Activated CD4-positive, alpha-beta memory T cell treated with anti-CD3 and anti-CD28 coated beads for 36 hours (primary cell): ENCODE measurements at regions not wholly inside any gene's neighbourhood (a gene's known extent, or its start where the extent isn't known, plus 50 kb on each side); places are given as distances from the start of the nearest gene placed in this dataset.
"Not testable (repeated sequence)": the region's sequence is repeated elsewhere in the genome, so short reads cannot be mapped to it uniquely, and the experiment has no call there.

Experiments used
- CTCF ChIA-PET: fragments of 350-600 bp; sonication (Branson Sonifier 250); formaldehyde crosslinking; loops from one replicate; lab custom pipeline; 2021; ENCODE audit warnings: antibody characterized with exemption, inconsistent platforms; lab: Charles Lee
- POLR2A ChIA-PET: fragments of 350-600 bp; sonication (Branson Sonifier 250); formaldehyde crosslinking; loops from one replicate; lab custom pipeline; 2021; ENCODE audit warnings: antibody characterized with exemption; lab: Charles Lee
- DNase-seq: peaks from one replicate; pipeline ENCODE4 v3.0.0-alpha.2; 2020
- H3K27ac Mint-ChIP-seq: one replicate; pipeline ENCODE4 v1.8.0; 2021; ENCODE audit warnings: mixed read lengths
- H3K27me3 Mint-ChIP-seq: one replicate; pipeline ENCODE4 v1.8.0; 2021; ENCODE audit warnings: mixed read lengths
- H3K36me3 Mint-ChIP-seq: one replicate; pipeline ENCODE4 v1.8.0; 2021; ENCODE audit warnings: mixed read lengths
- H3K4me1 Mint-ChIP-seq: one replicate; pipeline ENCODE4 v1.8.0; 2021; ENCODE audit warnings: low read depth, mixed read lengths
- H3K4me3 Mint-ChIP-seq: one replicate; pipeline ENCODE4 v1.8.0; 2021; ENCODE audit warnings: mild to moderate bottlenecking, mixed read lengths
- H3K9me3 Mint-ChIP-seq: one replicate; pipeline ENCODE4 v1.8.0; 2021; ENCODE audit warnings: mixed read lengths
- intact Hi-C: fragments of 100-400 bp; cut with micrococcal nuclease; formaldehyde crosslinking; loops from one replicate; pipeline ENCODE4 v1.15.1; 2023

DNA sequence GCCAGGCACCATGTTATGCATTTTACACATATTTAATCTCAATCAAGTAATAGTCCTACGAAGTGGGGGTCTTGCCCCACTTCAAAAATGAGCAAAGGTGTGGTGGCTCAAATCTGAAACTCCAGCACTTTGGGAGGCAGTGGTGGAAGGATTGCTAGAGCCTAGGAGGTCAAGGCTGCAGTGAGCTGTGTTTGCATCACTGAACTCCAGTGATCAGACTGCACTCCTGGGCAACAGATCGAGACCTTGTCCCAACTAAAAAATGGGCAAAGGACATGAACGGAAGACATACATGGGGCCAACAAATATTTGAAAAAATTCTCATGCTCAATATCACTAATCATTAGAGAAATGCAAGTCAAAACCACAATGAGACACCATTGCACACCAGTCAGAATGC is 116.3 kb upstream of the NBPF8 start:
- H3K4me3 Mint-ChIP-seq, DNase-seq, H3K9me3 Mint-ChIP-seq, H3K27ac Mint-ChIP-seq, H3K36me3 Mint-ChIP-seq, H3K27me3 Mint-ChIP-seq, intact Hi-C loops, H3K4me1 Mint-ChIP-seq, CTCF ChIA-PET, POLR2A ChIA-PET: not testable (repeated sequence)

DNA sequence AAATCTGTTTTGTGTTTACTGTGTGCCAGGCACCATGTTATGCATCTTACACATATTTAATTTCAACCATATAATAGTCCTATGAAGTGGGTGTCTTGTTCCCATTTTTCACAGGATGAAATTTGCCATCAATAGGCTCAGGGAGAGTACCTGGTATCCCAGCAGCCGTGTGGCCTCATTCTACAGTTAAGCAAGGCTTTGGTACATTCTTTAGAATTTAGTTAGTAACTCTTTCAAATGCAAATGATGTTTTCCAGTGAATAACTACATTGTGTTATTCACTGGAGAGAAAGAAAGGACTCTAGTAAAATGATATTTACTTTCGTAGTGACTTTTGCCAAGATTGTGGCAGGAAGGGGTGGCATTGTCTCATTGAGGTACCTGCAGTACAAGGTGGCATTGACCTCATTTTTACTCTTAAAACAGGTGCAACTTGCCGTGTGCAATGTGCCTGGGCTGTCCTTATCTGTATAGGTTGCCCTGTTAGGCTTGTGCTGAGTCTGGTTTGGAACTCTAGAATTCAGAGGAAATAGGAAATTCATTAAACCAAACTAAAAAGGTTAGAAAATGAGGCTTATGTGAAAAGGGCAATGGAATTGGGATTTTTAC is 117.4 kb upstream of the NBPF8 start:
- intact Hi-C loops, POLR2A ChIA-PET, H3K4me1 Mint-ChIP-seq, CTCF ChIA-PET, H3K4me3 Mint-ChIP-seq, DNase-seq, H3K27ac Mint-ChIP-seq, H3K27me3 Mint-ChIP-seq, H3K9me3 Mint-ChIP-seq, H3K36me3 Mint-ChIP-seq: not testable (repeated sequence)

DNA sequence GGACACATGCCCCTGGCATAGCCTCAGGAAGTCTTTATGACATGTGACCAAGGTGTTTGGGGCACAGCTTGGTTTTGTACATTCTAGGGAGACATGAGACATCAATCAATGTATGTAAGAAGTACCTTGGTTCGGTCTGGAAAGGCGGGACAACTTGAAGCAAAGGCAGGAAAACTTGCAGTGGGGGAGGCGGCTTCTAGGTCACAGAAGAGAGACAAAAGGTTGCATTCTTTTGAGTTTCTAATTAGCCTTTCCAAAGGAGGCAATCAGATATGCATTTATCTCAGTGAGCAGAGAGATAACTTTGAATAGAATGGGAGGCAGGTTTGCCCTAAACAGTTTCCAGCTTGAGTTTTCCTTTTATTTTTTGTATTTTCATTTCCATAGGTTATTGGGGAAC is 113.8 kb upstream of the SEC22B start:
- H3K9me3 Mint-ChIP-seq, POLR2A ChIA-PET, H3K4me1 Mint-ChIP-seq, DNase-seq, H3K36me3 Mint-ChIP-seq, H3K27me3 Mint-ChIP-seq, H3K4me3 Mint-ChIP-seq, H3K27ac Mint-ChIP-seq, CTCF ChIA-PET, intact Hi-C loops: not testable (repeated sequence)

DNA sequence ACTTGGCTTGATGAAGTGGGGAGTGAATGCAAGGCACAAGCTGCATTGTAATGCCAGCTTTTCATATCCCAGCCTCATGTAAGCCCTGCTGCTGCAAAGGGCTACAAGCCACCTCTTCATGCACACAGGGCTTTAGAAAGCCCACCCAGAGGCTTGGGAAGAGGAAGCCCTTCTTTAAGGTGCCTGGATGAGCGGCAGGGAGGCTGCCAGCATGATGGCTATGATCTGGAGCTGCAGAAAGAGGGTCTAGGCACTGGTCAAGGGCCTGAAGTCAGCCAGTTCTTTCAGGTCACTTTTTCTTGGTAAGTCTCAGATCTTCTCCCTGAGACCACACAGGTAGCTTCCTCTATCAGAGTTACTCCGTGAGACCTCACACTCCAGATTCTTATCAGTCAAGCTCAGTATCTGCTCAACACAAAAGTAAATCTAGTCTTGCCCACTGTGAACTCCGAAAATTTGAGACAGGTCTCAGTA is 113.3 kb upstream of the SEC22B start:
- H3K9me3 Mint-ChIP-seq, CTCF ChIA-PET, DNase-seq, H3K27me3 Mint-ChIP-seq, H3K4me1 Mint-ChIP-seq, intact Hi-C loops, H3K27ac Mint-ChIP-seq, H3K4me3 Mint-ChIP-seq, POLR2A ChIA-PET, H3K36me3 Mint-ChIP-seq: not testable (repeated sequence)

DNA sequence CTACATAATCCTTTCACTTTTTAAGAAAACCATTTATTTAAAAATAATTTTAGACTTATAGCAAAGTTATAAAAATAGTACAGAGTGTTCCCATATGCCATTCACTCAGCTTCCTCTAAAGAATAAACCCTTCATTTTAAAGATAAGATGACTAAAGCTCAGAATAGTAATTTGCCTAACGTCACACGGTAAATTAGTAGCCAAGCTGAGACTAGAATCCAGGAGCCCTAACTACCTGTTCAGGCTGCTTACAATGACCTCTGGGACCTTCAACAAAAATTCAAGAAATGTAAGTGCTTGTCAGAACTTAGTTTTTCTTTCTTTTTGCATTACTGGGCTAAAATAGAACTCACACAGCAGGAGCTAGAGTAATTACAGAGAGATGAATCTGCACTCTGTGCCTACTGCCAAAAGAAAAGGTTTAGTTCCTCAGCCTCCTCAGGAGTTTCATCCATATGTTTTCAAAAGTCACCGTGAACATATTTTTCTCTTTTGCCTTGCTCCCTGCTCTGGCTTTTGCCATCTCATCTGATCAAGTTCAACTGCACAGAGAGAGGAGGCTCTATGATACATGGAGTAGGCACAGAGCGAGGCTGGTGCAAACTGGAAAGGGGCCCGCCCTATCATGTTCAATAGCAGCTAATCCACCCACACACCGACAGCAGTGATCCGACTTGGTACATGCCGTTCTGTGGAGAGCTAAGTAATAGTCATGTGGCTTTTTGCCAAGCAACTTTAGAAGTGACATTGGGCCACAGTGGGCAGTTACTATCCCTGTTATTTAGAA is 112.7 kb upstream of the SEC22B start:
- H3K4me1 Mint-ChIP-seq, intact Hi-C loops, H3K4me3 Mint-ChIP-seq, CTCF ChIA-PET, H3K9me3 Mint-ChIP-seq, POLR2A ChIA-PET, H3K27ac Mint-ChIP-seq, DNase-seq, H3K27me3 Mint-ChIP-seq, H3K36me3 Mint-ChIP-seq: not testable (repeated sequence)

DNA sequence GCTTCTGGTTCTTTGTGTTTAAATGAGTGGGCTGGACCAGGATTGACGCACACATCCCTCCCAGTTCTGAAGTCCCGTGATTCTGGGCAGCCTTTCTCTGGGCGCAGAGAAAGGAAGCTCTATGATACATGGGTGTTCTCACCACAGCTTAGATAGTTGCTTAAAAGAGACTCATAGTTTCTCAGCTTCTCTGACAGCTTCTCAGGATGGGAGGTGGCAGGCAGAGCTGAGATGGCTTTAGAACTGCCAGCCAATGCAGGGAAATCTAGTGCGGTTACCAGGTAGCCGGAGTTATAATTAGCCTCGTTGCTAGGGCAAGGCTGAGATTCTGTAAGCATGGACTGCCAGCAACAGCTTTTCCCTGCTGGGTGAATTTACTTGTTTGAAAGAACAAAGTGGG is 111.8 kb upstream of the SEC22B start:
- H3K4me3 Mint-ChIP-seq, H3K27ac Mint-ChIP-seq, intact Hi-C loops, POLR2A ChIA-PET, DNase-seq, CTCF ChIA-PET, H3K36me3 Mint-ChIP-seq, H3K27me3 Mint-ChIP-seq, H3K4me1 Mint-ChIP-seq, H3K9me3 Mint-ChIP-seq: not testable (repeated sequence)

DNA sequence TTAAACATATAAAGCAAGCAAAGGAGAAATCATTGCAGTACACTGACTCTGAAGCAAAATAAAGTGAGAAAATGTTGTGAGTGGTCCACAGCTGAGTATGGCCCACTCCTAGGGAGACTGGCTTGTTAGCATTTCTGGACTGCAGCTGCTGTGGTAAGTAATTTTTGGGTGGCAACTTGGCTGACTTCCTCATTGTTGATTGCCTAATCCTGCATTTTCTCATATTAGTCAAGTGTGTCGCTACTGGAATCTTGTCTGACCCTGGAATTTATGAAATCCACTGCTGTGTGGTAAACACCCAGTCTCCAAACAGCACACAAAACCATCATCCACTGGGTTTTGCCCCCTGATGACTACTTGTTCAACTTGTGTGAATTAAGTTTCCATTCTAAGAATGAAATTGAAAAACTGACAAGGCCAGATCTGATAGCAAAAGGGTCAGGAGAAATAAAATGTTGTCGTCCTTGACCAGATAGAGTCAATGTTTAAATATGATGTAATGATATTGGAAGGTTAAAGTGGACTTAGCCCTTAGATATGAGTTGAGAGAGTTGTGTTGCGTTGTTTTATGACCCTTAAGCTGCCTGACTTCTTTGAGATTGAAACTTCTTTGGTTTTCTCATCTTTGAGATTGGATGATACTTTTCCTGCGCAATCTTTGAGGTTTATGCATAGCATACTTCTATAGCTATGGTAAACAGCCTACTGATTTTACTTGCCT is 106.6 kb upstream of the SEC22B start:
- CTCF ChIA-PET, intact Hi-C loops, H3K36me3 Mint-ChIP-seq, DNase-seq, H3K4me3 Mint-ChIP-seq, H3K9me3 Mint-ChIP-seq, H3K4me1 Mint-ChIP-seq, H3K27ac Mint-ChIP-seq, H3K27me3 Mint-ChIP-seq, POLR2A ChIA-PET: not testable (repeated sequence)

DNA sequence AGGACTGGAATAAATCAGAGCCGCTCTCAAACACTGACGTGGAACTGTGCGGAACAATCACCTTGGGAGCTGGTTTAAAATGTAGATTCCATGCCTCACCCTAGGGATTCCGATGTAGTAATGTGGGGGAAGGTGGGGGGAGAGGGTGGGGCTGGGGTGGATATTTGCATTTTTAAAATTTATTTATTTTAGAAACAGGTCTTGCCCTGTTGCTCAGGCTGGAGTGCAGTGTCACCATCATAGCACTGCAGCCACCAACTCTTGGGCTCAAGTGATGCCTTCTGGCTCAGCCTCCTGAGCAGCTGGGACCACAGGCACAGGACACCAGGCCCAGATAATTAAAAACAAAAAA is 101.9 kb upstream of the SEC22B start:
- CTCF ChIA-PET, H3K27ac Mint-ChIP-seq, intact Hi-C loops, H3K4me1 Mint-ChIP-seq, DNase-seq, H3K27me3 Mint-ChIP-seq, H3K4me3 Mint-ChIP-seq, H3K36me3 Mint-ChIP-seq, POLR2A ChIA-PET, H3K9me3 Mint-ChIP-seq: not testable (repeated sequence)

DNA sequence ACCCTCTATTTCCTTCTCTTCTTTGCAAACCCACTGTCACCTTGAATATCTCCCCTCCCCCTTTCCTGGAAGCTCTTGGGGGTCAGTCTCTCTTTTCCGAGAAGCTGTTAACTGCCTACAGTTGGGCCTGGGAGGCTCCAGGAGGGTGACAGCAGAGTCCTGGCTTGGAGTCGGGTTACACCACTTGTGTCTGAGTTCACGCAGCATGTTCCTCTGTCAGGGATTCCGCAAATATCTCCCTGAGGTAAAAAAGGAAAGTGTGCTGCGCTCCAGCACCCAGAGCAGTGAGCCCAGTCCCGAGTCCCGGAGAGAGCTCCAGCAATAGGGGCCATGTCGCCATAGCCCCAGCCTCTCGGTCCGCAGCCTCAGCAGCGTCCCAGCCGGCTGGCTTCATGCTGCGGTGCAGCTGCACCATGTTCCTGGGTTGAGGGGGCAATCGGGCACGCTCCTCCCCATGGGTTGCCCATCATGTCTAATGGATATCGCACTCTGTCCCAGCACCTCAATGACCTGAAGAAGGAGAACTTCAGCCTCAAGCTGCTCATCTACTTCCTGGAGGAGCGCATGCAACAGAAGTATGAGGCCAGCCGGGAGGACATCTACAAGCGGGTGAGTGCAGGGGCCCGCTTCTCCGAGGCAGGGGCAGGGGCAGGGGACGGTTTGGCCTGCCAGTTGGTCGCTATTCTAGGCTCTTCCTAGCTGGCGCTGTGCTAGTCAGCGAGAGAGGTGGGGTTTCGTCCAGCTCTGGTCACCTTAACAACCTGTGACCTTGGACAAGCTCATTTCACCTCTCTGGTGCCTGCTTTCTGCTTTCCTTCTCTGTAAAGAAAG is 101.3 kb upstream of the SEC22B start:
- CTCF ChIA-PET, H3K4me3 Mint-ChIP-seq, H3K36me3 Mint-ChIP-seq, H3K27me3 Mint-ChIP-seq, H3K9me3 Mint-ChIP-seq, POLR2A ChIA-PET, H3K4me1 Mint-ChIP-seq, intact Hi-C loops, DNase-seq, H3K27ac Mint-ChIP-seq: not testable (repeated sequence)

DNA sequence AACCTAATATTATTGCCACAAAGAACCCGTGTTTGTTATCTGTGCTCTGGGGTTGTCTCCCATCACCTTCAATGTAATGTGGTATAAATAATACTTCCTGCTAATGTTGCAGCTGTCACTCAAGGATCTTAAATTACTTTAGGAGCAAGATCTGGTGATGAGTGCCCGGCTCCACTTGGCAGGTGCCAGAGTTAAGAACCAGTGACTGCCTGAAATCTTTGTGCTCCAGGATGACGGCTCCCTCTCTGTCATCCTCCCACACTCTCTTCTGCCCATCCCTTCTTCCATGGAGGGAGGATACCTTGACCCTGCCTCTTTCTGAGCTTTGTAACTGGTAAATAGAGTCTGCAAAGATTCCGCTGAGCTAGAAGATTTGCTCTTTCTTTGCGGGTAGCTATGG is 100.4 kb upstream of the SEC22B start:
- H3K4me3 Mint-ChIP-seq, H3K27ac Mint-ChIP-seq, POLR2A ChIA-PET, CTCF ChIA-PET, intact Hi-C loops, H3K27me3 Mint-ChIP-seq, H3K36me3 Mint-ChIP-seq, H3K4me1 Mint-ChIP-seq, DNase-seq, H3K9me3 Mint-ChIP-seq: not testable (repeated sequence)

DNA sequence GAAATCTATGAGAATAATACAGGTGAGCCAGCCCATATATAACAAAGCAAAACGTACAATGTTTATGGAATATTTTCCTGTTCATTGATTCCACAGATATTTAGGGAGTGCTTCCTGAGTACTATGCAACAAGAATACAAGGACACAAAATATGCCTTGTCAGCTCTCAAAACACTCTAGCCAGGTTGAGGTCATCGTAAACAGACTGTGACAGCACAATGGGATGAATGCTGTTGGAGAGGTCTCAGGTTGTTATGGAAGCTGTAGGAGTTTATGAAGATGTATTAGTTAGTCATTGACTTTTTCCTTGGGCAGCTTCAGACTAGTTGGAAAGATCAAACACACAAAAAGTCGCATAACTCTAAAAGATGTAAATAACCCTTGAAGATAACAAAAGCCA is 98.1 kb upstream of the SEC22B start:
- DNase-seq, H3K27ac Mint-ChIP-seq, H3K4me3 Mint-ChIP-seq, CTCF ChIA-PET, H3K36me3 Mint-ChIP-seq, H3K4me1 Mint-ChIP-seq, POLR2A ChIA-PET, H3K9me3 Mint-ChIP-seq, H3K27me3 Mint-ChIP-seq, intact Hi-C loops: not testable (repeated sequence)

DNA sequence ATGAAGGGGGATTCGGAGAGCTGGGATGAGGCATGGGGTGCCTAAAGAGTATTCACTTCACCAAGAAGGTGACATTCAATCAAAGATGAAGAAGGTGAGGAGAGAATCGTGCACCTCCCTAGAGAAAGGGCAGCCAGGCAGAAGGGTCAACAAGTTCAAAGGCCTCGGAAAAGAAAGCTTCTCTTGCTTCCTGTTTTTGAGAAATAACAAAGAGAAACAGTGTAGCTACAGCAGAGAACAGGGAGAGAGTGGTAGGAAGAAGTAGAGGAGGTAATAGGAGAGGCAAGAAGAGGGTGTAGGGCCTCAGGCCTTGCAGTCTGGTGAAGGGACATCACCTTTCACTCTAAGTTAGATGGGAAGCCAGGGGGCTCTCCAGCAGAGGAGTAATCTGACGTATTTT is 97.0 kb upstream of the SEC22B start:
- intact Hi-C loops, CTCF ChIA-PET: not testable (repeated sequence)

More for the DNA sequence above, 97.0 kb upstream of the SEC22B start:
- H3K36me3 Mint-ChIP-seq, POLR2A ChIA-PET, H3K27me3 Mint-ChIP-seq, H3K4me1 Mint-ChIP-seq, H3K9me3 Mint-ChIP-seq, H3K4me3 Mint-ChIP-seq, H3K27ac Mint-ChIP-seq, DNase-seq: not testable (repeated sequence)
